ENCODE measurements at regions not wholly inside any gene's neighbourhood (a gene's known extent, or its start where the extent isn't known, plus 50 kb on each side); places are given as distances from the start of the nearest gene placed in this dataset.

GRCh38 chr16:51461255-51461654, 310.2 kb upstream of the SALL1 start:
- no peaks in the 10 kb centered on the region for H3K36me3 Mint-ChIP-seq (ENCODE audit: low read depth)
- Histone ChIP-seq H3K9me2 (ENCODE audit: insufficient read depth) (0 out of 2 replicates have a peak, but pooled peaks cover 3% of the 10 kb centered on the region), H3K4me1 (ENCODE audit: insufficient read depth) (no peaks in the 10 kb centered on the region), H4K20me1 (replicated peaks; ENCODE audit: insufficient read depth) (no peaks in the 10 kb centered on the region), H3K27ac (ENCODE audit: low read depth) (no peak overlapping the region), H3K4me2 (no peak overlapping the region), H2AFZ (no peak overlapping the region), H3K36me3 (ENCODE audit: insufficient read depth) (no peaks in the 10 kb centered on the region), H3K27me3 (ENCODE audit: insufficient read depth) (no peaks in the 10 kb centered on the region), H3K79me2 (replicated peaks; ENCODE audit: insufficient read depth) (no peaks in the 10 kb centered on the region), H3K4me3 (no peak overlapping the region), H3F3A (replicated peaks; ENCODE audit: low read depth) (no peaks in the 10 kb centered on the region)
- H3K4me1 Mint-ChIP-seq, result peaks cover 18% of the 10 kb centered on the region
- H3K27ac Mint-ChIP-seq, result no peak overlapping the region
- 0 out of 4 replicates have a peak, but pooled peaks of 1 of the 2 experiments have one; percentile 6 for TF ChIP-seq CTCF (conservative IDR thresholded peaks at IDR 0.05; ENCODE audit: low read depth in 2 of 2)
- no peak for TF ChIP-seq EZH2 (IDR thresholded peaks at IDR 0.05; ENCODE audit: low read depth, unreplicated experiment)
- no peaks in the 10 kb centered on the region for H3K9me3 Mint-ChIP-seq
- peaks cover 2% of the 10 kb centered on the region for H3K27me3 Mint-ChIP-seq (ENCODE audit: insufficient read depth, low read depth, poor library complexity)
- ATAC-seq (no peak), DNase-seq (ENCODE audit: low spot score) (no peak)
- H3K4me3 Mint-ChIP-seq, result no peak overlapping the region

GRCh38 chr16:51458356-51459140, 307.5 kb upstream of the SALL1 start:
- no peaks in the 10 kb centered on the region for H3K9me3 Mint-ChIP-seq
- peaks cover 2% of the 10 kb centered on the region for H3K27me3 Mint-ChIP-seq (ENCODE audit: insufficient read depth, low read depth, poor library complexity)
- H3K36me3 Mint-ChIP-seq (ENCODE audit: low read depth), result no peaks in the 10 kb centered on the region
- no peaks in the 10 kb centered on the region for H3K4me1 ChIP-seq (ENCODE audit: insufficient read depth)
- H3K36me3 ChIP-seq (ENCODE audit: insufficient read depth), result no peaks in the 10 kb centered on the region
- H3K4me3 Mint-ChIP-seq, result no peak overlapping the region
- H3K79me2 ChIP-seq (replicated peaks; ENCODE audit: insufficient read depth), result no peaks in the 10 kb centered on the region
- H2AFZ ChIP-seq, result no peak overlapping the region
- H3K27ac ChIP-seq (ENCODE audit: low read depth), result no peak overlapping the region
- peaks cover 13% of the 10 kb centered on the region for H3K4me1 Mint-ChIP-seq
- ATAC-seq (no peak), DNase-seq (ENCODE audit: low spot score) (no peak)
- H4K20me1 ChIP-seq (replicated peaks; ENCODE audit: insufficient read depth), result no peaks in the 10 kb centered on the region
- no peak overlapping the region for H3K4me2 ChIP-seq
- H3K4me3 ChIP-seq, result no peak overlapping the region
- no peak overlapping the region for H3K27ac Mint-ChIP-seq
- no peaks in the 10 kb centered on the region for H3F3A ChIP-seq (replicated peaks; ENCODE audit: low read depth)
- H3K9me2 ChIP-seq (ENCODE audit: insufficient read depth), result peaks cover 7% of the 10 kb centered on the region; the same call in 1 of the 2 replicates
- no peaks in the 10 kb centered on the region for H3K27me3 ChIP-seq (ENCODE audit: insufficient read depth)
- TF ChIP-seq STAT1 (IDR thresholded peaks at IDR 0.05; ENCODE audit: unreplicated experiment) (no peak), EZH2 (IDR thresholded peaks at IDR 0.05; ENCODE audit: low read depth, unreplicated experiment) (no peak), ZNF331 (CRISPR knock-in tag; IDR thresholded peaks at IDR 0.05; ENCODE audit: low read depth) (no peak), ZNF114 (CRISPR knock-in tag; IDR thresholded peaks at IDR 0.05) (no peak), NANOG (IDR thresholded peaks at IDR 0.05; ENCODE audit: borderline replicate concordance) (no peak), ZNF462 (CRISPR knock-in tag; IDR thresholded peaks at IDR 0.05) (no peak), EZH2phosphoT487 (IDR thresholded peaks at IDR 0.05; ENCODE audit: unreplicated experiment) (no peak), ETS1 (IDR thresholded peaks at IDR 0.05) (no peak)
